NB4 (cell line): ENCODE measurements at regions not wholly inside any gene's neighbourhood (a gene's known extent, or its start where the extent isn't known, plus 50 kb on each side); places are given as distances from the start of the nearest gene placed in this dataset.

Experiments
- POLR2A ChIP-seq: IDR thresholded peaks from 2 replicates; pipeline ENCODE4 v1.6.1; 2011; ENCODE audit warnings: mild to moderate bottlenecking; ENCODE audit not compliant: insufficient read length; ENCODE audit errors: extremely low read depth
- TF ChIP-seq, protein P1 (sequence below): IDR thresholded peaks from one replicate; pipeline ENCODE4 v1.5.1; 2012; ENCODE audit warnings: low read depth, low read length
- TF ChIP-seq, protein P2 (sequence below): IDR thresholded peaks from 2 replicates; pipeline ENCODE4 v1.6.1; 2011; ENCODE audit warnings: low read depth, low read length

GRCh38 chr7:119397156-119397555 is 875.8 kb upstream of the KCND2 start:
- TF ChIP-seq, protein P1, sequence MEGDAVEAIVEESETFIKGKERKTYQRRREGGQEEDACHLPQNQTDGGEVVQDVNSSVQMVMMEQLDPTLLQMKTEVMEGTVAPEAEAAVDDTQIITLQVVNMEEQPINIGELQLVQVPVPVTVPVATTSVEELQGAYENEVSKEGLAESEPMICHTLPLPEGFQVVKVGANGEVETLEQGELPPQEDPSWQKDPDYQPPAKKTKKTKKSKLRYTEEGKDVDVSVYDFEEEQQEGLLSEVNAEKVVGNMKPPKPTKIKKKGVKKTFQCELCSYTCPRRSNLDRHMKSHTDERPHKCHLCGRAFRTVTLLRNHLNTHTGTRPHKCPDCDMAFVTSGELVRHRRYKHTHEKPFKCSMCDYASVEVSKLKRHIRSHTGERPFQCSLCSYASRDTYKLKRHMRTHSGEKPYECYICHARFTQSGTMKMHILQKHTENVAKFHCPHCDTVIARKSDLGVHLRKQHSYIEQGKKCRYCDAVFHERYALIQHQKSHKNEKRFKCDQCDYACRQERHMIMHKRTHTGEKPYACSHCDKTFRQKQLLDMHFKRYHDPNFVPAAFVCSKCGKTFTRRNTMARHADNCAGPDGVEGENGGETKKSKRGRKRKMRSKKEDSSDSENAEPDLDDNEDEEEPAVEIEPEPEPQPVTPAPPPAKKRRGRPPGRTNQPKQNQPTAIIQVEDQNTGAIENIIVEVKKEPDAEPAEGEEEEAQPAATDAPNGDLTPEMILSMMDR = no peak
- TF ChIP-seq POLR2A = no peak
- TF ChIP-seq, protein P2, sequence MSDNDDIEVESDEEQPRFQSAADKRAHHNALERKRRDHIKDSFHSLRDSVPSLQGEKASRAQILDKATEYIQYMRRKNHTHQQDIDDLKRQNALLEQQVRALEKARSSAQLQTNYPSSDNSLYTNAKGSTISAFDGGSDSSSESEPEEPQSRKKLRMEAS = no peak
